ENCODE measurements at regions not wholly inside any gene's neighbourhood (a gene's known extent, or its start where the extent isn't known, plus 50 kb on each side); places are given as distances from the start of the nearest gene placed in this dataset.

- H3K27ac ChIP-seq (ENCODE audit: low read length), result no peak overlapping the region
- no peak overlapping the region for H2AFZ ChIP-seq (ENCODE audit: low read depth, low read length)
- no peak overlapping the region for H3K4me3 ChIP-seq (ENCODE audit: low read length)
- H3K4me2 ChIP-seq (ENCODE audit: low read length), result no peak overlapping the region
- no peaks in the 10 kb centered on the region for H3K9me3 ChIP-seq (ENCODE audit: insufficient read depth, low read length)
- no peaks in the 10 kb centered on the region for H3K4me1 ChIP-seq (ENCODE audit: low read length)
- H3K79me2 ChIP-seq (ENCODE audit: low read length), result no peaks in the 10 kb centered on the region
- no peaks in the 10 kb centered on the region for H3K36me3 ChIP-seq (replicated peaks; ENCODE audit: low read depth, low read length)
- no peaks in the 10 kb centered on the region for H3K27me3 ChIP-seq (ENCODE audit: low read depth, low read length)
- H3K9ac ChIP-seq (ENCODE audit: low read length), result no peak overlapping the region
- TF ChIP-seq, protein P1, sequence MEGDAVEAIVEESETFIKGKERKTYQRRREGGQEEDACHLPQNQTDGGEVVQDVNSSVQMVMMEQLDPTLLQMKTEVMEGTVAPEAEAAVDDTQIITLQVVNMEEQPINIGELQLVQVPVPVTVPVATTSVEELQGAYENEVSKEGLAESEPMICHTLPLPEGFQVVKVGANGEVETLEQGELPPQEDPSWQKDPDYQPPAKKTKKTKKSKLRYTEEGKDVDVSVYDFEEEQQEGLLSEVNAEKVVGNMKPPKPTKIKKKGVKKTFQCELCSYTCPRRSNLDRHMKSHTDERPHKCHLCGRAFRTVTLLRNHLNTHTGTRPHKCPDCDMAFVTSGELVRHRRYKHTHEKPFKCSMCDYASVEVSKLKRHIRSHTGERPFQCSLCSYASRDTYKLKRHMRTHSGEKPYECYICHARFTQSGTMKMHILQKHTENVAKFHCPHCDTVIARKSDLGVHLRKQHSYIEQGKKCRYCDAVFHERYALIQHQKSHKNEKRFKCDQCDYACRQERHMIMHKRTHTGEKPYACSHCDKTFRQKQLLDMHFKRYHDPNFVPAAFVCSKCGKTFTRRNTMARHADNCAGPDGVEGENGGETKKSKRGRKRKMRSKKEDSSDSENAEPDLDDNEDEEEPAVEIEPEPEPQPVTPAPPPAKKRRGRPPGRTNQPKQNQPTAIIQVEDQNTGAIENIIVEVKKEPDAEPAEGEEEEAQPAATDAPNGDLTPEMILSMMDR (IDR thresholded peaks at IDR 0.05; ENCODE audit: low read depth, low read length), result no peak
- TF ChIP-seq EZH2phosphoT487 (IDR thresholded peaks at IDR 0.05; ENCODE audit: low read depth), result no peak
- no peaks in the 10 kb centered on the region for H4K20me1 ChIP-seq (ENCODE audit: insufficient read depth, low read length)
Observed at GRCh38 chr5:40141418-40141817, 538.3 kb upstream of the PTGER4 start.

GRCh38 chr5:40137223-40137622, 542.5 kb upstream of the PTGER4 start:
- no peak overlapping the region for H3K27ac ChIP-seq (ENCODE audit: low read length)
- H4K20me1 ChIP-seq (ENCODE audit: insufficient read depth, low read length), result no peaks in the 10 kb centered on the region
- H3K4me1 ChIP-seq (ENCODE audit: low read length), result no peaks in the 10 kb centered on the region
- no peaks in the 10 kb centered on the region for H3K9me3 ChIP-seq (ENCODE audit: insufficient read depth, low read length)
- TF ChIP-seq, protein P1 (IDR thresholded peaks at IDR 0.05; ENCODE audit: low read depth, low read length), result no peak
- TF ChIP-seq EZH2phosphoT487 (IDR thresholded peaks at IDR 0.05; ENCODE audit: low read depth), result no peak
- H2AFZ ChIP-seq (ENCODE audit: low read depth, low read length), result no peak overlapping the region
- no peak overlapping the region for H3K4me2 ChIP-seq (ENCODE audit: low read length)
- no peaks in the 10 kb centered on the region for H3K36me3 ChIP-seq (replicated peaks; ENCODE audit: low read depth, low read length)
- H3K27me3 ChIP-seq (ENCODE audit: low read depth, low read length), result no peaks in the 10 kb centered on the region
- no peak overlapping the region for H3K4me3 ChIP-seq (ENCODE audit: low read length)
- H3K9ac ChIP-seq (ENCODE audit: low read length), result no peak overlapping the region
- H3K79me2 ChIP-seq (ENCODE audit: low read length), result no peaks in the 10 kb centered on the region

- no peaks in the 10 kb centered on the region for H3K27me3 ChIP-seq (ENCODE audit: low read depth, low read length)
- no peaks in the 10 kb centered on the region for H3K4me1 ChIP-seq (ENCODE audit: low read length)
- no peaks in the 10 kb centered on the region for H3K79me2 ChIP-seq (ENCODE audit: low read length)
- H3K4me3 ChIP-seq (ENCODE audit: low read length), result no peak overlapping the region
- H3K36me3 ChIP-seq (replicated peaks; ENCODE audit: low read depth, low read length), result no peaks in the 10 kb centered on the region
- H3K9me3 ChIP-seq (ENCODE audit: insufficient read depth, low read length), result no peaks in the 10 kb centered on the region
- no peak overlapping the region for H2AFZ ChIP-seq (ENCODE audit: low read depth, low read length)
- no peak overlapping the region for H3K27ac ChIP-seq (ENCODE audit: low read length)
- TF ChIP-seq, protein P1 (IDR thresholded peaks at IDR 0.05; ENCODE audit: low read depth, low read length), result no peak
- no peak for TF ChIP-seq EZH2phosphoT487 (IDR thresholded peaks at IDR 0.05; ENCODE audit: low read depth)
- no peaks in the 10 kb centered on the region for H4K20me1 ChIP-seq (ENCODE audit: insufficient read depth, low read length)
- no peak overlapping the region for H3K4me2 ChIP-seq (ENCODE audit: low read length)
- no peak overlapping the region for H3K9ac ChIP-seq (ENCODE audit: low read length)
Observed at GRCh38 chr5:40134883-40135520, 544.7 kb upstream of the PTGER4 start.

- Histone ChIP-seq H3K79me2 (ENCODE audit: low read length) (no peaks in the 10 kb centered on the region), H3K4me1 (ENCODE audit: low read length) (no peaks in the 10 kb centered on the region), H3K9me3 (ENCODE audit: insufficient read depth, low read length) (no peaks in the 10 kb centered on the region), H2AFZ (ENCODE audit: low read depth, low read length) (no peak overlapping the region), H3K4me2 (ENCODE audit: low read length) (no peak overlapping the region), H3K36me3 (replicated peaks; ENCODE audit: low read depth, low read length) (no peaks in the 10 kb centered on the region), H4K20me1 (ENCODE audit: insufficient read depth, low read length) (no peaks in the 10 kb centered on the region), H3K4me3 (ENCODE audit: low read length) (no peak overlapping the region), H3K27ac (ENCODE audit: low read length) (no peak overlapping the region), H3K27me3 (ENCODE audit: low read depth, low read length) (no peaks in the 10 kb centered on the region), H3K9ac (ENCODE audit: low read length) (no peak overlapping the region)
- no peak for TF ChIP-seq EZH2phosphoT487 (IDR thresholded peaks at IDR 0.05; ENCODE audit: low read depth)
- TF ChIP-seq, protein P1 (IDR thresholded peaks at IDR 0.05; ENCODE audit: low read depth, low read length), result no peak
Observed at GRCh38 chr5:40124367-40124766, 555.3 kb upstream of the PTGER4 start.

All from OCI-LY3 (cell line).